ENCODE measurements at regions not wholly inside any gene's neighbourhood (a gene's known extent, or its start where the extent isn't known, plus 50 kb on each side); places are given as distances from the start of the nearest gene placed in this dataset.
"Not testable (repeated sequence)": the region's sequence is repeated elsewhere in the genome, so short reads cannot be mapped to it uniquely, and the experiment has no call there.

- DNase-seq = no peak
Observed at GRCh38 chr12:88313554-88313953, 171.4 kb downstream of the TMTC3 start.

GRCh38 chr12:88314706-88315105, 172.6 kb downstream of the TMTC3 start:
- DNase-seq = no peak

GRCh38 chr12:88318726-88319125, 176.6 kb downstream of the TMTC3 start:
- DNase-seq = no peak

- DNase-seq = no peak
Observed at GRCh38 chr12:88325076-88325815, 183.1 kb downstream of the TMTC3 start.

- DNase-seq = no peak
Observed at GRCh38 chr12:88325816-88326189, 183.7 kb downstream of the TMTC3 start.

GRCh38 chr12:88327276-88327675, 185.2 kb downstream of the TMTC3 start:
- DNase-seq = no peak

- DNase-seq = no peak
Observed at GRCh38 chr12:88328090-88328489, 186.0 kb downstream of the TMTC3 start.

GRCh38 chr12:88329833-88330232, 187.7 kb downstream of the TMTC3 start:
- DNase-seq = no peak

GRCh38 chr12:88334271-88334670, 192.2 kb downstream of the TMTC3 start:
- no peak for DNase-seq

- DNase-seq = no peak
Observed at GRCh38 chr12:88336076-88336739, 194.1 kb downstream of the TMTC3 start.

- no peak for DNase-seq
Observed at GRCh38 chr12:88338486-88338885, 196.4 kb downstream of the TMTC3 start.

GRCh38 chr12:88339254-88339949, 197.3 kb downstream of the TMTC3 start:
- DNase-seq = peak in 1 of 5 donors; percentile 1

- no peak for DNase-seq
Observed at GRCh38 chr12:88339966-88340365, 197.9 kb downstream of the TMTC3 start.

GRCh38 chr12:88342251-88342806, 200.2 kb downstream of the TMTC3 start:
- DNase-seq = no peak

- no peak for DNase-seq
Observed at GRCh38 chr12:88351146-88351545, 209.0 kb downstream of the TMTC3 start.

GRCh38 chr12:88354691-88355090, 212.6 kb downstream of the TMTC3 start:
- DNase-seq = no peak

GRCh38 chr12:88360343-88360742, 218.2 kb downstream of the TMTC3 start:
- DNase-seq = no peak

GRCh38 chr12:88361493-88361892, 218.8 kb downstream of the KITLG start:
- DNase-seq = no peak

- DNase-seq = no peak
Observed at GRCh38 chr12:88362439-88362838, 217.8 kb downstream of the KITLG start.

- no peak for DNase-seq
Observed at GRCh38 chr12:88365403-88365802, 214.9 kb downstream of the KITLG start.

- no peak for DNase-seq
Observed at GRCh38 chr12:88366101-88366500, 214.2 kb downstream of the KITLG start.

GRCh38 chr12:88367231-88367630, 213.0 kb downstream of the KITLG start:
- no peak for DNase-seq

GRCh38 chr12:88368077-88368476, 212.2 kb downstream of the KITLG start:
- not testable (repeated sequence) for DNase-seq
